Hepatocyte (in vitro differentiated cells): ENCODE measurements at regions not wholly inside any gene's neighbourhood (a gene's known extent, or its start where the extent isn't known, plus 50 kb on each side); places are given as distances from the start of the nearest gene placed in this dataset.

Source experiments
- DNase-seq: peaks from one replicate; pipeline ENCODE4 v3.0.0-alpha.2; 2016; ENCODE audit warnings: low spot score
- H2AFZ ChIP-seq: fragments of 200-600 bp; sonication (generic); 2 replicates; pipeline ENCODE4 v1.6.0; 2016; ENCODE audit warnings: antibody characterized with exemption, mild to moderate bottlenecking
- H3K27ac ChIP-seq: fragments of 200-600 bp; sonication (generic); 2 replicates; pipeline ENCODE4 v1.5.1; 2016; ENCODE audit warnings: mild to moderate bottlenecking
- H3K27me3 ChIP-seq: fragments of 200-600 bp; sonication (generic); 2 replicates; pipeline ENCODE4 v1.6.1; 2016
- H3K36me3 ChIP-seq: fragments of 200-600 bp; sonication (generic); replicated peaks from 2 replicates; pipeline ENCODE4 v1.5.1; 2016; ENCODE audit warnings: low read depth; ENCODE audit not compliant: insufficient read depth
- H3K4me1 ChIP-seq: fragments of 200-600 bp; sonication (generic); 2 replicates; pipeline ENCODE4 v1.5.1; 2016; ENCODE audit warnings: mild to moderate bottlenecking, moderate library complexity; ENCODE audit not compliant: insufficient read depth
- H3K4me2 ChIP-seq: fragments of 200-600 bp; sonication (generic); 2 replicates; pipeline ENCODE4 v1.6.0; 2016
- H3K4me3 ChIP-seq: fragments of 200-600 bp; sonication (generic); 2 replicates; pipeline ENCODE4 v1.5.1; 2016; ENCODE audit warnings: mild to moderate bottlenecking
- H3K79me2 ChIP-seq: fragments of 200-600 bp; sonication (generic); 2 replicates; pipeline ENCODE4 v1.6.0; 2017; ENCODE audit warnings: mild to moderate bottlenecking
- H3K9me2 ChIP-seq: fragments of 200-600 bp; sonication (generic); replicated peaks from 2 replicates; pipeline ENCODE4 v1.6.0; 2017; ENCODE audit warnings: mild to moderate bottlenecking; ENCODE audit not compliant: insufficient read depth
- H3K9me3 ChIP-seq: fragments of 200-600 bp; sonication (generic); 2 replicates; pipeline ENCODE4 v1.5.1; 2016; ENCODE audit warnings: low read depth, mild to moderate bottlenecking
- H4K20me1 ChIP-seq: fragments of 200-600 bp; sonication (generic); 2 replicates; pipeline ENCODE4 v1.6.0; 2016; ENCODE audit warnings: mild to moderate bottlenecking; ENCODE audit not compliant: insufficient read depth, poor library complexity, severe bottlenecking
- CTCF ChIP-seq: fragments of 200-600 bp; sonication (generic); IDR thresholded peaks from 2 replicates; pipeline ENCODE4 v1.5.1; 2016; ENCODE audit warnings: antibody characterized with exemption, mild to moderate bottlenecking; ENCODE audit not compliant: poor library complexity
- EZH2 ChIP-seq: fragments of 200-600 bp; sonication (generic); IDR thresholded peaks from 2 replicates; pipeline ENCODE4 v1.6.1; 2016; ENCODE audit warnings: antibody characterized with exemption, mild to moderate bottlenecking, borderline replicate concordance
- EZH2phosphoT487 ChIP-seq: fragments of 200-600 bp; sonication (generic); IDR thresholded peaks from one replicate; pipeline ENCODE4 v1.6.1; 2018; ENCODE audit warnings: antibody characterized with exemption, mild to moderate bottlenecking, low read depth, moderate library complexity; ENCODE audit not compliant: unreplicated experiment, severe bottlenecking
- WGBS: methylation state at CpG from one replicate; pipeline ENCODE4 v1.1.6; 2016; ENCODE audit warnings: low lambda C conversion rate; ENCODE audit errors: missing lambda C conversion rate; 5-methylcytosine and 5-hydroxymethylcytosine counted together

GRCh38 chr2:41894563-41895333 is 153.1 kb upstream of the PKDCC start:
- Histone ChIP-seq H3K9me3 (no peaks in the 10 kb centered on the region), H2AFZ (no peak overlapping the region), H3K27me3 (no peaks in the 10 kb centered on the region), H3K79me2 (no peaks in the 10 kb centered on the region), H4K20me1 (no peaks in the 10 kb centered on the region), H3K4me1 (peaks cover 21% of the 10 kb centered on the region), H3K4me2 (no peak overlapping the region), H3K36me3 (no peaks in the 10 kb centered on the region), H3K9me2 (no peaks in the 10 kb centered on the region), H3K4me3 (no peak overlapping the region), H3K27ac (peak overlapping the region; percentile 85)
- 81% methylated on average over 5 of the region's 5 CpGs for WGBS
- peak; percentile 75 for DNase-seq
- no peak for TF ChIP-seq EZH2
- no peak for TF ChIP-seq EZH2phosphoT487
- TF ChIP-seq CTCF, result no peak

GRCh38 chr2:41895334-41895664 is 152.5 kb upstream of the PKDCC start:
- peak overlapping the region; percentile 26 for H3K4me2 ChIP-seq
- 71% methylated on average over 1 of the region's 1 CpG for WGBS
- no peak overlapping the region for H2AFZ ChIP-seq
- no peaks in the 10 kb centered on the region for H3K9me3 ChIP-seq
- H4K20me1 ChIP-seq, result no peaks in the 10 kb centered on the region
- H3K9me2 ChIP-seq, result no peaks in the 10 kb centered on the region
- TF ChIP-seq EZH2, result no peak
- TF ChIP-seq CTCF, result no peak
- TF ChIP-seq EZH2phosphoT487, result no peak
- H3K36me3 ChIP-seq, result no peaks in the 10 kb centered on the region
- no peaks in the 10 kb centered on the region for H3K79me2 ChIP-seq
- peaks cover 21% of the 10 kb centered on the region for H3K4me1 ChIP-seq
- DNase-seq, result no peak
- no peak overlapping the region for H3K4me3 ChIP-seq
- peak overlapping the region; percentile 85 for H3K27ac ChIP-seq
- H3K27me3 ChIP-seq, result no peaks in the 10 kb centered on the region

DNA sequence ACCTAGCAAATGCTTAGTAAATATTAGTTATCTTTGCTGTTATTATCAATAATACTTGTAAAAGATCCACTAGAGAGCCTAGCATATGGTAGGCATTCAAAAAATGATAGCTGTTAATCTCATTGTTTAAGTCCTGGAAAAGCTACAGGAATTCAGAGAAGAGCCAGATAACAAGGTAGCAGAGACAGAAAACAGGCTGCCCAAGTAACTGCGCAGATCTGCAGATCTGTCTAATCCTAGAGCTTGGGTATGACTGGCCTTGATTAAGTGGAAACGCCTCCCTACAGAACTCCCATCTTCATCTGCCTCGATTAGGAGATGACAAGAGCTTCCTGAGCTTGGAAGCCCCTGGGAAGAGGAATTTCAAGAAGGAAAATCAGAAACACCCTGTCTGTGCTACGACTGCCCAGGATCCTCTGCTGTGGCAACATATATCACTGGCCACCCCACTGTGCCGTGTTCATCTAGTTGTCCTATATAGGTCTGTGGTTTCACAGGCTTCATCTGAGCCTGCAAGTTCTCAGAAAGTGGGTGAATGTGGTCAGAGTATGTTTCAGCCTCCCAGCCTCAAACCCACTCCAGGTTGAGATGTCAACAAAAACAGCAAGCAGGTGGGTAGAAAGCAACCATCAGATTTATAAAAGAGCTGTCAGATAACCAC is 151.5 kb upstream of the PKDCC start:
- Histone ChIP-seq H3K9me3 (no peaks in the 10 kb centered on the region), H3K4me1 (peaks cover 21% of the 10 kb centered on the region), H3K9me2 (no peaks in the 10 kb centered on the region), H3K27me3 (no peaks in the 10 kb centered on the region), H3K4me2 (peak overlapping the region; percentile 26), H4K20me1 (no peaks in the 10 kb centered on the region), H2AFZ (no peak overlapping the region), H3K4me3 (no peak overlapping the region), H3K79me2 (no peaks in the 10 kb centered on the region), H3K36me3 (no peaks in the 10 kb centered on the region), H3K27ac (peak overlapping the region; percentile 85)
- TF ChIP-seq CTCF, result no peak
- no peak for TF ChIP-seq EZH2
- no peak for TF ChIP-seq EZH2phosphoT487
- 42% methylated on average over 5 of the region's 5 CpGs for WGBS
- no peak for DNase-seq
